ENCODE measurements at regions not wholly inside any gene's neighbourhood (a gene's known extent, or its start where the extent isn't known, plus 50 kb on each side); places are given as distances from the start of the nearest gene placed in this dataset.

DNA sequence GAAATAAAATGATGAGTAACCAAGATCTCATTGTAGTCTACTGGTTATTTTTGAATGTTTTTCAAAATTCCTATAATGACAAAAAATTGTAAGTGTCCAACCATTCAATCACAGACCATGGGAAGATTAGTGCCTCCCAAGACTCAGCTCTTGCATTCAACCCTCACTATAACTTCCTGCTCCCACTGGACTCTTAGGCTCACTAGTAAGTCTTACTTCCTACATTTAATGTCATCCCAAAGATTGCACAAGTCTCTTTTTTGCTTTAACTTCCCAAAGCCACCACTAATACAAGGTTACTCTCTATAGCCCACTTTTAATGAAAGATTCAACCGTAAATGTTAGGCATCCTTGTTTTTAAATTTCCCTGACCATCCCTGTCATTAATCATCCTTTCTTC is 111.9 kb upstream of the NRBF2 start:
- no peaks in the 10 kb centered on the region for H3K9me3 ChIP-seq (replicated peaks)
- H3K27me3 ChIP-seq: no peaks in the 10 kb centered on the region
- no peaks in the 10 kb centered on the region for H3K4me1 ChIP-seq
- no peaks in the 10 kb centered on the region for H3K36me3 ChIP-seq
- DNase-seq: no peak
- H3K4me3 ChIP-seq: no peak overlapping the region
- no peak overlapping the region for H3K27ac ChIP-seq

GRCh38 chr10:63013755-63014154 is 119.4 kb upstream of the NRBF2 start:
- Histone ChIP-seq H3K27me3 (no peaks in the 10 kb centered on the region), H3K27ac (no peak overlapping the region), H3K9me3 (replicated peaks) (no peaks in the 10 kb centered on the region), H3K4me3 (no peak overlapping the region), H3K36me3 (no peaks in the 10 kb centered on the region), H3K4me1 (no peaks in the 10 kb centered on the region)
- DNase-seq: no peak

DNA sequence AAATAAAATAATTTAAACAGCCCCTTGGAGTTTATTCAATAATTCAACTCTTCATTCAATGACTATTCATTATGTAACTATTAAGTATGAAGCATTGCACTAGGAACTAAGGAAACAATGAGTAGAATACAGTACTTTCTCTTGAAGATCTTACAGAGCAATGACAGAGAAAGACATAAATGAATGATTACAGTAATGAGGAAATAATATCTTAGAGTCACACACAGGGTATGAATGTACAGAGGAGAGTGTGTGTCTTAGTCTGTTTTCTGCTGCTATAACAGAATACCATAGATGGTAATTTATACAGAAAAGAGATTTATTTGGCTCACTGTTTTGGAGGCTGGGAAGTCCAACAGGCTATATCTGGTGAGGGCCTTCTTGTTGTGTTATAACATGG is 120.5 kb upstream of the NRBF2 start:
- Histone ChIP-seq H3K4me3 (no peak overlapping the region), H3K36me3 (no peaks in the 10 kb centered on the region), H3K27me3 (no peaks in the 10 kb centered on the region), H3K9me3 (replicated peaks) (no peaks in the 10 kb centered on the region), H3K4me1 (no peaks in the 10 kb centered on the region), H3K27ac (no peak overlapping the region)
- DNase-seq: no peak

GRCh38 chr10:63010203-63010602 is 122.9 kb upstream of the NRBF2 start:
- no peaks in the 10 kb centered on the region for H3K9me3 ChIP-seq (replicated peaks)
- H3K4me1 ChIP-seq: no peaks in the 10 kb centered on the region
- no peak overlapping the region for H3K27ac ChIP-seq
- no peak for DNase-seq
- H3K36me3 ChIP-seq: no peaks in the 10 kb centered on the region
- no peaks in the 10 kb centered on the region for H3K27me3 ChIP-seq
- no peak overlapping the region for H3K4me3 ChIP-seq

- no peak for DNase-seq
- H3K9me3 ChIP-seq (replicated peaks): no peaks in the 10 kb centered on the region
- H3K4me3 ChIP-seq: no peak overlapping the region
- H3K4me1 ChIP-seq: no peaks in the 10 kb centered on the region
- H3K27me3 ChIP-seq: no peaks in the 10 kb centered on the region
- H3K27ac ChIP-seq: no peak overlapping the region
- H3K36me3 ChIP-seq: no peaks in the 10 kb centered on the region
Observed at GRCh38 chr10:63008491-63008890, 124.6 kb upstream of the NRBF2 start.

GRCh38 chr10:63007112-63007511 is 126.0 kb upstream of the NRBF2 start:
- H3K4me1 ChIP-seq: no peaks in the 10 kb centered on the region
- H3K4me3 ChIP-seq: no peak overlapping the region
- no peak overlapping the region for H3K27ac ChIP-seq
- DNase-seq: no peak
- no peaks in the 10 kb centered on the region for H3K27me3 ChIP-seq
- H3K9me3 ChIP-seq (replicated peaks): no peaks in the 10 kb centered on the region
- H3K36me3 ChIP-seq: no peaks in the 10 kb centered on the region

DNA sequence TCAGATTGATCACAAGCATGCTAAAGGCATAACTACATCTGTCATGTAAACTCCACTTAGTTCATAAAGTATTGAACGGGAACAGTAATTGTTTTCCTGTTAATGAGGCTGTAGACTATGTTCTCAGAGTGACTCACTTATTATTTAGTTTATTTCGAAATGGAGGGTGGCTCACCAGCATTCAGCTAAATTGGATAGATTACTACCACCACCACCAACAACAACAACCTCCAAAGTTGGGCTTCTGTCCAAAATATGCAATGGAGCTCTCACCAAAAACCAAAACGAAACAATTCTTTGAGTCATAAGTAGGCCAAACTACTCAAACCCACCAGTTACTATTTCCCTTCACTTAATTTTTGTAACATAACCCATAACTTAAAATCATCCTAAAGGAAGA is 127.9 kb upstream of the NRBF2 start:
- H3K36me3 ChIP-seq: no peaks in the 10 kb centered on the region
- no peaks in the 10 kb centered on the region for H3K4me1 ChIP-seq
- no peak overlapping the region for H3K27ac ChIP-seq
- no peak for DNase-seq
- no peaks in the 10 kb centered on the region for H3K27me3 ChIP-seq
- H3K9me3 ChIP-seq (replicated peaks): no peaks in the 10 kb centered on the region
- no peak overlapping the region for H3K4me3 ChIP-seq

DNA sequence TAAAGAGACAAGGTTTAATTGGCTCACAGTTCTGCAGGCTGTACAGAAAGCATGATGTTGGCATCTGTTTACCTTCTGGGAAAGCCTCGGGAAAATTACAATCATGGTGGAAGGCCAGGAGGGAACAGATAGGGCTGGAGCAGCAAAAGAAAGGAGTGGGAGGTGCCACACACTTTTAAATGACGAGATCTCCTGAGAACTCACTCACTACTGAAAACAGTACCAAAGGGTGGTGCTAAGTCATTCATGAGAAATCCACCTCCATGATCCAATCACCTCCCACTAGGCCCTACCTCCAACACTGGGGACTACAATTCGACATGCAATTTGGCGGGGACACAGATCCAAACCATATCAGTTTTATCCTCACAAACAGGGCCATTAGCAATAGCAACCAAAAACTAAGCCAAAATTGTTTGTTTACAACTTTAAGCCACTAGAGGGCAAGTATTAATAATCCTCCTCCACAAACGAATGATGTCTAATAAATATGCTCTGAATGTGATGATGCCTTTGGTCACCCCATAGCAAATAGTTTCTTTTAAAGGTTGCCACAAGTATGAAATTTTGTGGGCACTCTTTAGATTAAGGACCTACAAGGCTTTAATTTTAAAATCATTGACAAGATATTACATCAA is 129.2 kb upstream of the NRBF2 start:
- no peaks in the 10 kb centered on the region for H3K9me3 ChIP-seq (replicated peaks)
- no peaks in the 10 kb centered on the region for H3K27me3 ChIP-seq
- H3K4me1 ChIP-seq: no peaks in the 10 kb centered on the region
- no peak overlapping the region for H3K4me3 ChIP-seq
- no peak overlapping the region for H3K27ac ChIP-seq
- no peaks in the 10 kb centered on the region for H3K36me3 ChIP-seq
- no peak for DNase-seq

- Histone ChIP-seq H3K36me3 (no peaks in the 10 kb centered on the region), H3K4me3 (no peak overlapping the region), H3K27me3 (no peaks in the 10 kb centered on the region), H3K9me3 (replicated peaks) (no peaks in the 10 kb centered on the region), H3K4me1 (no peaks in the 10 kb centered on the region), H3K27ac (no peak overlapping the region)
- DNase-seq: no peak
Observed at GRCh38 chr10:62996925-62997324, 136.2 kb upstream of the NRBF2 start.

- H3K36me3 ChIP-seq: no peaks in the 10 kb centered on the region
- no peaks in the 10 kb centered on the region for H3K4me1 ChIP-seq
- H3K9me3 ChIP-seq (replicated peaks): no peaks in the 10 kb centered on the region
- H3K27ac ChIP-seq: no peak overlapping the region
- DNase-seq: no peak
- H3K27me3 ChIP-seq: no peaks in the 10 kb centered on the region
- H3K4me3 ChIP-seq: no peak overlapping the region
Observed at GRCh38 chr10:62996516-62996915, 136.6 kb upstream of the NRBF2 start.

DNA sequence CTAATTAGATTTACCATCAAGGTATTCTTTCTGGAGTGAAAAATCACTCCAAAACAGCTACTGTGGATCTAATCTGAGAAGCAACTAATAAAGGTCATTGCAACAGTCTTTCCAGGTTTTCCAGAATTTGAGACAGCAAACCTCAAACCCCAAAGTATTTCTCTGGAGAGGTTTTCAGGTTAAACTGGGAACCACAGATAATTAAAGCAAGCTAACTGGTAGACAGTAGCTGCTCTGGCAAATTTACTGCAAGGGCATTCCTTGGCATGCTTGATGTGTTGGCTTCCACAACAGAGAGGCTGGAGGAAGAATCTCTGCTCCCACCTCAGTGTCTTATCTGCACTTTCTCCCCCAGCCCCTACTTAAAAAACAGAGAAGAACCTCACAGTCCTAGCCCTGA is 140.0 kb upstream of the NRBF2 start:
- H3K36me3 ChIP-seq: no peaks in the 10 kb centered on the region
- H3K9me3 ChIP-seq (replicated peaks): no peaks in the 10 kb centered on the region
- H3K27me3 ChIP-seq: no peaks in the 10 kb centered on the region
- no peak for DNase-seq
- no peak overlapping the region for H3K27ac ChIP-seq
- H3K4me1 ChIP-seq: no peaks in the 10 kb centered on the region
- no peak overlapping the region for H3K4me3 ChIP-seq

GRCh38 chr10:62992145-62992721 is 140.9 kb upstream of the NRBF2 start:
- H3K27ac ChIP-seq: no peak overlapping the region
- no peak for DNase-seq
- no peaks in the 10 kb centered on the region for H3K36me3 ChIP-seq
- H3K4me1 ChIP-seq: no peaks in the 10 kb centered on the region
- H3K27me3 ChIP-seq: no peaks in the 10 kb centered on the region
- no peak overlapping the region for H3K4me3 ChIP-seq
- H3K9me3 ChIP-seq (replicated peaks): no peaks in the 10 kb centered on the region

DNA sequence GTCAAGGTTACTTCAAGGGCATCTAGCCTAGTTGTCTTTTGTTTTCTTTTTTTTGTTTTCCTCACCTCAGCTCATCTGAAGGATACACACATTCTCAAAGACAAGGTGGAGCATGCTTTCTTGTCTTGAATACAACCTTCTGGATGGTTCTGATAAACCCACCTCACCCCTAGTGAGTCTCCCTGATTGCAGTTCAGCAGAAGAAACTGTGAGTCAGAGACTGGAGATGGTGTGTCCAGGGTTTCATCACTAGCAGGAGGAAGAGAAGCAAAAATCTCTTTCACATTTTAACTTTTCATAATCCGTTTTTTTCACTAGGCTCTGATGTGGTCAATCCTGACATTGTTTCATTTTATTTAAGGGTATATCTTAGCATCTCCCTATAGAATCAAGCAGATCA is 143.0 kb upstream of the NRBF2 start:
- DNase-seq: no peak
- no peaks in the 10 kb centered on the region for H3K9me3 ChIP-seq (replicated peaks)
- H3K36me3 ChIP-seq: no peaks in the 10 kb centered on the region

GRCh38 chr10:62985807-62986600 is 147.1 kb upstream of the NRBF2 start:
- no peaks in the 10 kb centered on the region for H3K36me3 ChIP-seq
- H3K4me3 ChIP-seq: no peak overlapping the region
- no peaks in the 10 kb centered on the region for H3K4me1 ChIP-seq
- no peaks in the 10 kb centered on the region for H3K9me3 ChIP-seq (replicated peaks)
- no peak overlapping the region for H3K27ac ChIP-seq
- no peak for DNase-seq
- H3K27me3 ChIP-seq: no peaks in the 10 kb centered on the region

More for the DNA sequence above, 143.0 kb upstream of the NRBF2 start:
- Histone ChIP-seq H3K4me1 (no peaks in the 10 kb centered on the region), H3K27me3 (no peaks in the 10 kb centered on the region), H3K4me3 (no peak overlapping the region), H3K27ac (no peak overlapping the region)

DNA sequence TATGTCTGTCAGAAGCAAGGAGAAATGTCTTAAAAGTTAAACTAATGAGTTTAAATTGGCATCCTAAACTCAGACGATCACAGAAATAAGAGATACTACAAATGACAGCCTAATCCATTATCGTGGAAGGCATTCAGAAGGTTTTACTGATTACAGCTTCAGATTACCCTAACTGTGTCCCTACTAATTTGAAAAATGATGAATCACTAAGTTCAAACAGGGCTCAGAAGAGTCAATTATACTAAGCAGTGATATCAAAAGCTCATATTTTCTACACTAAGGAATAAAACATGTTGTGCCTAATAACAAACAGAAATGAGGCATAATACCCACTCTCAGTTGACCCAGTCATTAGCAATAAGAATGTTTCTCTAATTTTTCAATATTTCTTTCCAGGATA is 152.0 kb upstream of the NRBF2 start:
- H3K4me3 ChIP-seq: no peak overlapping the region
- H3K36me3 ChIP-seq: no peaks in the 10 kb centered on the region
- no peaks in the 10 kb centered on the region for H3K27me3 ChIP-seq
- H3K9me3 ChIP-seq (replicated peaks): no peaks in the 10 kb centered on the region
- H3K27ac ChIP-seq: no peak overlapping the region
- no peak for DNase-seq
- no peaks in the 10 kb centered on the region for H3K4me1 ChIP-seq

DNA sequence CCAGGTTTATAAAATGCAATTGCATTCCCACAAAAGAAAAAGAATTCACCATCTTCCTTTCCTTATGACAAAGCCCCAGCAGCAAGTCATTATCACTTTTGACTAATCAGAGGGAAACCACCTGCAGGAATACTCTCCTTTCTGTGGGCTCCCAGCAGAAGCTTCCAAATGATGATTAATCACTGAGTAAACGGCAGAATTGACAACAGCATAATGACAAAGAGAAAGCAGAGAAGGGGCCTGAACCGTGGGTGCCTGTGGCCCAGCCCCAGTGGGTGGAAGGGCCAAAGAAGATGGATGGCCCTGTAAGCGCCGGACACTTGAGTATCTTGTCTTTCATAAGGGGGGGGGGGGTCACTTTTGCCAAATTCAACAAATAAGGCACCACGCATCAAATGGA is 152.4 kb upstream of the NRBF2 start:
- DNase-seq: no peak
- no peaks in the 10 kb centered on the region for H3K36me3 ChIP-seq
- H3K9me3 ChIP-seq (replicated peaks): no peaks in the 10 kb centered on the region
- H3K27ac ChIP-seq: no peak overlapping the region
- no peaks in the 10 kb centered on the region for H3K4me1 ChIP-seq
- no peak overlapping the region for H3K4me3 ChIP-seq
- H3K27me3 ChIP-seq: no peaks in the 10 kb centered on the region
